ENCODE measurements at regions not wholly inside any gene's neighbourhood (a gene's known extent, or its start where the extent isn't known, plus 50 kb on each side); places are given as distances from the start of the nearest gene placed in this dataset.

DNA sequence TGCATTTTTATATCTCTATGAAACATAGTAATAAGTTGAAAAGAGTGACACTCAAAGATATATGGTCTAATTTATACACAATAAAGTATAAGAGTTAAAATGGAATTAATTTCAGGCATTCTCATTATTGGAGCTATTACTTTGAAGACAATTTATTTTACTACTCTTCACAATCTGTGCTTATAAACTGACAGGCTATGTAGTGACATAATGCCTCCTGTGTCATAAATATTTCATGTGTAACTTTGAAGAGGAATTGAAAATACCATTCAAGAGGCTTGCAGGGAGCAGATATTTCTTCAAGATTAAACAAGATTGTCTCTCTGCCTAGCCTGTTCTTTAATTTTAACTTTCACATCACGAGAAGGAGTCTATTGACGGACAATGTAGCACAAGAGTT is 1881.5 kb upstream of the PCDH20 start:
- no peaks in the 10 kb centered on the region for H3K36me3 ChIP-seq (replicated peaks in 1 of 2; ENCODE audit: control insufficient read depth in 1 of 2, insufficient read depth in 2 of 2, low read length in 2 of 2)
- no TSS peak for BruUV-seq (replicated peaks)
- CTCF ChIA-PET (ENCODE audit: low intra/inter-chr PET ratio, low total read pairs), result no interaction called here
- TF ChIP-seq MIER3 (CRISPR knock-in tag; IDR thresholded peaks at IDR 0.05; ENCODE audit: borderline replicate concordance), result no peak
- TF ChIP-seq ZNF549 (CRISPR knock-in tag; IDR thresholded peaks at IDR 0.05), result no peak
- no peak for TF ChIP-seq ATAD3A (CRISPR knock-in tag; IDR thresholded peaks at IDR 0.05)
- no peak for TF ChIP-seq ZNF839 (CRISPR knock-in tag; IDR thresholded peaks at IDR 0.05; ENCODE audit: borderline replicate concordance)
- no peak for TF ChIP-seq IKZF1 (IDR thresholded peaks at IDR 0.05)
- TF ChIP-seq MAF1 (CRISPR knock-in tag; IDR thresholded peaks at IDR 0.05; ENCODE audit: borderline replicate concordance), result no peak
- TF ChIP-seq KLF16 (CRISPR knock-in tag; IDR thresholded peaks at IDR 0.05), result no peak
- TF ChIP-seq ZNF274 (CRISPR knock-in tag; IDR thresholded peaks at IDR 0.05), result no peak
- no peak for TF ChIP-seq FOXC1 (CRISPR knock-in tag; IDR thresholded peaks at IDR 0.05; ENCODE audit: borderline replicate concordance)
- no peak for TF ChIP-seq PHF20 (CRISPR knock-in tag; IDR thresholded peaks at IDR 0.05)
- no peak for TF ChIP-seq ZNF451 (CRISPR knock-in tag; IDR thresholded peaks at IDR 0.05)
- no peak for TF ChIP-seq KDM3A (CRISPR knock-in tag; IDR thresholded peaks at IDR 0.05; ENCODE audit: low read depth)
- no peak for TF ChIP-seq ZNF296 (CRISPR knock-in tag; conservative IDR thresholded peaks at IDR 0.05)
- no peak for TF ChIP-seq ZNF558 (CRISPR knock-in tag; IDR thresholded peaks at IDR 0.05; ENCODE audit: borderline replicate concordance)
- no peak for TF ChIP-seq ZNF546 (CRISPR knock-in tag; conservative IDR thresholded peaks at IDR 0.05)
- no peak overlapping the region for H3K4me3 ChIP-seq (replicated peaks in 1 of 3; ENCODE audit: insufficient read depth in 1 of 3, low read depth in 2 of 3, low read length in 3 of 3)
- POLR2A ChIA-PET, result no interaction called here
- FAIRE-seq, result no peak
- no peak overlapping the region for H3K4me2 ChIP-seq (ENCODE audit: low read depth, low read length)
- DNase-seq (ENCODE audit: low spot score), result no peak
- ATAC-seq, result no peak
- H3K9ac ChIP-seq (ENCODE audit: insufficient read depth, low read depth, low read length), result no peak overlapping the region
- no peaks in the 10 kb centered on the region for H3K4me1 ChIP-seq (ENCODE audit: insufficient read depth, low read length)
- intact Hi-C loops (cut with micrococcal nuclease; ENCODE audit: unreplicated experiment) (no loop called here), in situ Hi-C loops (cut with HindIII; ENCODE audit: extremely low pct_ligation_motif_present, low pct_unique_long_range_greater_than_20kb) (no loop called here)
- no peaks in the 10 kb centered on the region for H4K20me1 ChIP-seq (ENCODE audit: insufficient read depth, low read length)
- no peak overlapping the region for H3K27ac ChIP-seq (ENCODE audit: extremely low read length, insufficient read depth, low read length)
- H3K79me2 ChIP-seq (ENCODE audit: insufficient read depth, low read length), result no peaks in the 10 kb centered on the region
- no peaks in the 10 kb centered on the region for H3K27me3 ChIP-seq (ENCODE audit: control insufficient read depth in 1 of 2, insufficient read depth in 2 of 2, low read length in 2 of 2)
- H3K9me3 ChIP-seq (ENCODE audit: low read length), result no peaks in the 10 kb centered on the region
- WGBS (ENCODE audit: low lambda C conversion rate), result 29% methylated on average over 2 of the region's 2 CpGs
- H2AFZ ChIP-seq (ENCODE audit: low read length), result no peak overlapping the region
